Fibroblast of skin of right biceps (primary cell): ENCODE measurements at regions not wholly inside any gene's neighbourhood (a gene's known extent, or its start where the extent isn't known, plus 50 kb on each side); places are given as distances from the start of the nearest gene placed in this dataset.

ENCODE experiments used
- DNase-seq: peaks from one replicate; pipeline ENCODE4 v3.0.0-alpha.2; 2013

GRCh38 chr3:117927825-117928224 is 1106.8 kb downstream of the IGSF11 start:
- no peak for DNase-seq

- DNase-seq = no peak
Measured at GRCh38 chr3:117928836-117929235, 1105.8 kb downstream of the IGSF11 start.

- no peak for DNase-seq
Measured at GRCh38 chr3:117932441-117932840, 1102.2 kb downstream of the IGSF11 start.

- DNase-seq = no peak
Measured at GRCh38 chr3:117936159-117936558, 1098.5 kb downstream of the IGSF11 start.

- DNase-seq = no peak
Measured at GRCh38 chr3:117938974-117939373, 1095.7 kb downstream of the IGSF11 start.

GRCh38 chr3:117939425-117940027 is 1095.1 kb downstream of the IGSF11 start:
- no peak for DNase-seq

GRCh38 chr3:117941015-117941414 is 1093.6 kb downstream of the IGSF11 start:
- no peak for DNase-seq

GRCh38 chr3:117941756-117942155 is 1092.9 kb downstream of the IGSF11 start:
- no peak for DNase-seq

- DNase-seq = no peak
Measured at GRCh38 chr3:117954131-117954530, 1080.5 kb downstream of the IGSF11 start.

GRCh38 chr3:117955196-117955595 is 1079.5 kb downstream of the IGSF11 start:
- DNase-seq = peak; percentile 11

GRCh38 chr3:117958027-117958426 is 1076.6 kb downstream of the IGSF11 start:
- DNase-seq = no peak

- peak; percentile 63 for DNase-seq
Measured at GRCh38 chr3:117962750-117963149, 1071.9 kb downstream of the IGSF11 start.

- no peak for DNase-seq
Measured at GRCh38 chr3:117963858-117964257, 1070.8 kb downstream of the IGSF11 start.

- DNase-seq = no peak
Measured at GRCh38 chr3:117964814-117965213, 1069.8 kb downstream of the IGSF11 start.

- no peak for DNase-seq
Measured at GRCh38 chr3:117977504-117978228, 1057.0 kb downstream of the IGSF11 start.

- no peak for DNase-seq
Measured at GRCh38 chr3:117979466-117979865, 1055.2 kb downstream of the IGSF11 start.

- DNase-seq = no peak
Measured at GRCh38 chr3:117987256-117987655, 1047.4 kb downstream of the IGSF11 start.

GRCh38 chr3:117989982-117990381 is 1044.7 kb downstream of the IGSF11 start:
- DNase-seq = no peak

- DNase-seq = no peak
Measured at GRCh38 chr3:117990627-117991026, 1044.0 kb downstream of the IGSF11 start.

- DNase-seq = no peak
Measured at GRCh38 chr3:117995842-117996437, 1038.7 kb downstream of the IGSF11 start.

GRCh38 chr3:117997201-117998049 is 1037.2 kb downstream of the IGSF11 start:
- DNase-seq = peak; percentile 86

- peak; percentile 48 for DNase-seq
Measured at GRCh38 chr3:117998071-117998470, 1036.6 kb downstream of the IGSF11 start.

- DNase-seq = no peak
Measured at GRCh38 chr3:118000219-118000618, 1034.4 kb downstream of the IGSF11 start.
